C4-2B (cell line): ENCODE measurements at regions not wholly inside any gene's neighbourhood (a gene's known extent, or its start where the extent isn't known, plus 50 kb on each side); places are given as distances from the start of the nearest gene placed in this dataset.

Source experiments
- CTCF ChIP-seq: fragments of 450-650 bp; conservative IDR thresholded peaks from 2 replicates; pipeline ENCODE4 v1.5.1; 2017; ENCODE audit warnings: mild to moderate bottlenecking
- ZFX ChIP-seq: fragments of 450-650 bp; IDR thresholded peaks from 2 replicates; pipeline ENCODE4 v1.6.1; 2017

- no peak for TF ChIP-seq CTCF
- no peak for TF ChIP-seq ZFX
These were observed 444.1 kb downstream of the OCA2 start for GRCh38 chr15:27655056-27655455.
